Uterus (tissue), 2 donors: ENCODE measurements at regions not wholly inside any gene's neighbourhood (a gene's known extent, or its start where the extent isn't known, plus 50 kb on each side); places are given as distances from the start of the nearest gene placed in this dataset.

Experiments
- POLR2A ChIP-seq, 2 donors: fragments of 450-650 bp; IDR thresholded peaks; one replicate each; pipeline ENCODE4 v1.6.1; 2016; ENCODE audit warnings: antibody characterized with exemption in 2 of 2, mild to moderate bottlenecking in 1 of 2, moderate library complexity in 1 of 2
- TF ChIP-seq, protein P1 (sequence below), 4 experiments: fragments of 200-600 bp in 2 of 4; fragments of 450-650 bp in 2 of 4; sonication (generic) in 2 of 4; IDR thresholded peaks; one replicate each; pipeline ENCODE4 v1.5.1; 2016 to 2019; ENCODE audit warnings: antibody characterized with exemption in 4 of 4, mild to moderate bottlenecking in 2 of 4, moderate library complexity in 1 of 4

DNA sequence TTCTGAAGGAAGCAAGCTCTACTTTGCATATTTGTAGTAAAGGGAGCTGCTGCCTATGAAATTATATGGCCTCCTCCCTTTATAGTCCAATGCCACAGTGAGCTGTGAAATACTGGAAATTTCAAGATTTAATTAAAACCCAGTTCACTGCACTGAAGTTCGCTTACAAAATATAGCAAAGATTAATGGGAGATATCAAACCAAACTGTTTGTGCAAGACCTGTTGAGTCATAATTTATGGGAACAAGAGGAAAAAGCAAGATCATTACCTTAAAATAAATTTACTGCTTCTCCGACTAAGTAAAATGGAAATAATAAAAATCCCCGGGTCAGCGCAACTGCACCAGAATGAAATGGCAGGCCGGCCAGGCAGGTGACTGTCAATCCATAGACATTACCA, 215.5 kb upstream of the RAB6C start:
- no peak for TF ChIP-seq POLR2A (IDR thresholded peaks at IDR 0.05)
- TF ChIP-seq, protein P1, sequence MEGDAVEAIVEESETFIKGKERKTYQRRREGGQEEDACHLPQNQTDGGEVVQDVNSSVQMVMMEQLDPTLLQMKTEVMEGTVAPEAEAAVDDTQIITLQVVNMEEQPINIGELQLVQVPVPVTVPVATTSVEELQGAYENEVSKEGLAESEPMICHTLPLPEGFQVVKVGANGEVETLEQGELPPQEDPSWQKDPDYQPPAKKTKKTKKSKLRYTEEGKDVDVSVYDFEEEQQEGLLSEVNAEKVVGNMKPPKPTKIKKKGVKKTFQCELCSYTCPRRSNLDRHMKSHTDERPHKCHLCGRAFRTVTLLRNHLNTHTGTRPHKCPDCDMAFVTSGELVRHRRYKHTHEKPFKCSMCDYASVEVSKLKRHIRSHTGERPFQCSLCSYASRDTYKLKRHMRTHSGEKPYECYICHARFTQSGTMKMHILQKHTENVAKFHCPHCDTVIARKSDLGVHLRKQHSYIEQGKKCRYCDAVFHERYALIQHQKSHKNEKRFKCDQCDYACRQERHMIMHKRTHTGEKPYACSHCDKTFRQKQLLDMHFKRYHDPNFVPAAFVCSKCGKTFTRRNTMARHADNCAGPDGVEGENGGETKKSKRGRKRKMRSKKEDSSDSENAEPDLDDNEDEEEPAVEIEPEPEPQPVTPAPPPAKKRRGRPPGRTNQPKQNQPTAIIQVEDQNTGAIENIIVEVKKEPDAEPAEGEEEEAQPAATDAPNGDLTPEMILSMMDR (IDR thresholded peaks at IDR 0.05): no peak
